HG03175 (cell line): ENCODE measurements at regions not wholly inside any gene's neighbourhood (a gene's known extent, or its start where the extent isn't known, plus 50 kb on each side); places are given as distances from the start of the nearest gene placed in this dataset.

Source experiments
- ATAC-seq: cut with Tn5 transposase; IDR thresholded peaks from one replicate; pipeline ENCODE4 v1.9.1; 2021; ENCODE audit warnings: mild to moderate bottlenecking, moderate library complexity; ENCODE audit not compliant: unreplicated experiment

- no peak for ATAC-seq
Observed at GRCh38 chr21:28256837-28257236, 735.8 kb downstream of the LTN1 start.

GRCh38 chr21:28256420-28256831, 736.3 kb downstream of the LTN1 start:
- ATAC-seq: no peak

- ATAC-seq: no peak
Observed at GRCh38 chr21:28253961-28254360, 738.7 kb downstream of the LTN1 start.

- ATAC-seq: no peak
Observed at GRCh38 chr21:28253338-28253737, 739.3 kb downstream of the LTN1 start.

- ATAC-seq: no peak
Observed at GRCh38 chr21:28252928-28253327, 739.7 kb downstream of the LTN1 start.

GRCh38 chr21:28250946-28251345, 741.7 kb downstream of the LTN1 start:
- no peak for ATAC-seq

GRCh38 chr21:28247454-28248020, 745.1 kb downstream of the LTN1 start:
- ATAC-seq: no peak

GRCh38 chr21:28240586-28240985, 752.1 kb downstream of the LTN1 start:
- no peak for ATAC-seq

GRCh38 chr21:28239340-28239739, 753.3 kb downstream of the LTN1 start:
- ATAC-seq: no peak

GRCh38 chr21:28237661-28238060, 755.0 kb downstream of the LTN1 start:
- no peak for ATAC-seq

- no peak for ATAC-seq
Observed at GRCh38 chr21:28235169-28235895, 757.3 kb downstream of the LTN1 start.

- ATAC-seq: no peak
Observed at GRCh38 chr21:28234326-28234725, 758.4 kb downstream of the LTN1 start.

GRCh38 chr21:28233536-28234220, 759.0 kb downstream of the LTN1 start:
- ATAC-seq: no peak

- no peak for ATAC-seq
Observed at GRCh38 chr21:28230559-28230958, 762.1 kb downstream of the LTN1 start.

GRCh38 chr21:28229814-28230213, 762.9 kb downstream of the LTN1 start:
- no peak for ATAC-seq

GRCh38 chr21:28228636-28228995, 764.1 kb downstream of the LTN1 start:
- no peak for ATAC-seq

GRCh38 chr21:28227881-28228635, 764.6 kb downstream of the LTN1 start:
- ATAC-seq: no peak

- ATAC-seq: no peak
Observed at GRCh38 chr21:28226563-28226962, 766.1 kb downstream of the LTN1 start.

- ATAC-seq: no peak
Observed at GRCh38 chr21:28224191-28224726, 768.4 kb downstream of the LTN1 start.

- ATAC-seq: no peak
Observed at GRCh38 chr21:28221984-28222383, 770.7 kb downstream of the LTN1 start.

GRCh38 chr21:28220680-28221079, 772.0 kb downstream of the LTN1 start:
- no peak for ATAC-seq
